ENCODE measurements at regions not wholly inside any gene's neighbourhood (a gene's known extent, or its start where the extent isn't known, plus 50 kb on each side); places are given as distances from the start of the nearest gene placed in this dataset.
"Not testable (repeated sequence)": the region's sequence is repeated elsewhere in the genome, so short reads cannot be mapped to it uniquely, and the experiment has no call there.

GRCh38 chr18:59969477-59970028 is 69.8 kb downstream of the PMAIP1 start:
- intact Hi-C loops (cut with micrococcal nuclease; ENCODE audit: unreplicated experiment): loop anchor here (10.0 kb wide), 1 partner anchor 135 kb away; no protein-coding TSS in a partner anchor
- H2AFZ ChIP-seq (ENCODE audit: low read length); DNase-seq (ENCODE audit: low spot score); H3K27me3 ChIP-seq (ENCODE audit: control insufficient read depth in 1 of 2, insufficient read depth in 2 of 2, low read length in 2 of 2); H3K4me2 ChIP-seq (ENCODE audit: low read depth, low read length); POLR2A ChIA-PET; H3K4me3 ChIP-seq (replicated peaks in 1 of 3; ENCODE audit: insufficient read depth in 1 of 3, low read depth in 2 of 3, low read length in 3 of 3); H3K27ac ChIP-seq (ENCODE audit: extremely low read length, insufficient read depth, low read length); H3K4me1 ChIP-seq (ENCODE audit: insufficient read depth, low read length); ATAC-seq; H3K9ac ChIP-seq (ENCODE audit: insufficient read depth, low read depth, low read length); H3K9me3 ChIP-seq (ENCODE audit: low read length); H4K20me1 ChIP-seq (ENCODE audit: insufficient read depth, low read length); H3K36me3 ChIP-seq (replicated peaks in 1 of 2; ENCODE audit: control insufficient read depth in 1 of 2, insufficient read depth in 2 of 2, low read length in 2 of 2); BruUV-seq (replicated peaks); in situ Hi-C loops (cut with HindIII; ENCODE audit: extremely low pct_ligation_motif_present, low pct_unique_long_range_greater_than_20kb); FAIRE-seq; H3K79me2 ChIP-seq (ENCODE audit: insufficient read depth, low read length); CTCF ChIA-PET (ENCODE audit: low intra/inter-chr PET ratio, low total read pairs): not testable (repeated sequence)
- 44% methylated on average over 17 of the region's 56 CpGs for WGBS (ENCODE audit: low lambda C conversion rate)

GRCh38 chr18:59968583-59968982 is 68.8 kb downstream of the PMAIP1 start:
- Histone ChIP-seq H3K27me3 (ENCODE audit: control insufficient read depth in 1 of 2, insufficient read depth in 2 of 2, low read length in 2 of 2) (0 out of 5 replicates have a peak, but pooled peaks cover 0 to 2% of the 10 kb centered on the region in 2 experiments), H3K9ac (ENCODE audit: insufficient read depth, low read depth, low read length) (no peak overlapping the region), H3K79me2 (ENCODE audit: insufficient read depth, low read length) (no peaks in the 10 kb centered on the region), H3K36me3 (replicated peaks in 1 of 2; ENCODE audit: control insufficient read depth in 1 of 2, insufficient read depth in 2 of 2, low read length in 2 of 2) (no peaks in the 10 kb centered on the region), H4K20me1 (ENCODE audit: insufficient read depth, low read length) (no peaks in the 10 kb centered on the region), H3K4me3 (replicated peaks in 1 of 3; ENCODE audit: insufficient read depth in 1 of 3, low read depth in 2 of 3, low read length in 3 of 3) (no peak overlapping the region), H3K4me1 (ENCODE audit: insufficient read depth, low read length) (no peaks in the 10 kb centered on the region), H3K9me3 (ENCODE audit: low read length) (no peaks in the 10 kb centered on the region), H3K27ac (ENCODE audit: extremely low read length, insufficient read depth, low read length) (no peak overlapping the region), H2AFZ (ENCODE audit: low read length) (no peak overlapping the region), H3K4me2 (ENCODE audit: low read depth, low read length) (no peak overlapping the region)
- no peak for FAIRE-seq
- intact Hi-C loops (cut with micrococcal nuclease; ENCODE audit: unreplicated experiment): no loop called here
- in situ Hi-C loops (cut with HindIII; ENCODE audit: extremely low pct_ligation_motif_present, low pct_unique_long_range_greater_than_20kb): no loop called here
- ChIA-PET CTCF (ENCODE audit: low intra/inter-chr PET ratio, low total read pairs) (no interaction called here), POLR2A (no interaction called here)
- BruUV-seq (replicated peaks): no TSS peak
- WGBS (ENCODE audit: low lambda C conversion rate): 5% methylated on average over 2 of the region's 2 CpGs
- no peak for ATAC-seq
- DNase-seq (ENCODE audit: low spot score): no peak
- TF ChIP-seq TBP (CRISPR knock-in tag; IDR thresholded peaks at IDR 0.05) (no peak), MYC (CRISPR knock-in tag; IDR thresholded peaks at IDR 0.05; ENCODE audit: borderline replicate concordance) (no peak), JUNB (CRISPR knock-in tag; IDR thresholded peaks at IDR 0.05; ENCODE audit: borderline replicate concordance) (no peak), KLF15 (CRISPR knock-in tag; IDR thresholded peaks at IDR 0.05; ENCODE audit: borderline replicate concordance) (no peak), POLR2AphosphoS2 (IDR thresholded peaks at IDR 0.05; ENCODE audit: low read depth, low read length) (no peak), HHEX (CRISPR knock-in tag; IDR thresholded peaks at IDR 0.05) (no peak), NRL (CRISPR knock-in tag; IDR thresholded peaks at IDR 0.05; ENCODE audit: borderline replicate concordance) (no peak), ZBTB38 (CRISPR knock-in tag; IDR thresholded peaks at IDR 0.05) (no peak), ZNF781 (CRISPR knock-in tag; IDR thresholded peaks at IDR 0.05; ENCODE audit: borderline replicate concordance, not compliant biosample characterization) (no peak), FOXP1 (IDR thresholded peaks at IDR 0.05) (no peak), FOXP1 (CRISPR knock-in tag; IDR thresholded peaks at IDR 0.05) (no peak), ZFP36 (IDR thresholded peaks at IDR 0.05; ENCODE audit: borderline replicate concordance, low read depth, low read length, partially characterized antibody) (no peak), FOXA3 (CRISPR knock-in tag; IDR thresholded peaks at IDR 0.05) (no peak), ARHGAP35 (CRISPR knock-in tag; IDR thresholded peaks at IDR 0.05; ENCODE audit: borderline replicate concordance) (no peak), BORCS8-MEF2B (CRISPR knock-in tag; IDR thresholded peaks at IDR 0.05) (no peak), ZNF609 (CRISPR knock-in tag; IDR thresholded peaks at IDR 0.05; ENCODE audit: borderline replicate concordance) (no peak)
